ENCODE measurements at regions not wholly inside any gene's neighbourhood (a gene's known extent, or its start where the extent isn't known, plus 50 kb on each side); places are given as distances from the start of the nearest gene placed in this dataset.
"Not testable (repeated sequence)": the region's sequence is repeated elsewhere in the genome, so short reads cannot be mapped to it uniquely, and the experiment has no call there.

GRCh38 chr3:48084170-48084569 is 68.0 kb upstream of the MAP4 start:
- TF ChIP-seq, protein P1, sequence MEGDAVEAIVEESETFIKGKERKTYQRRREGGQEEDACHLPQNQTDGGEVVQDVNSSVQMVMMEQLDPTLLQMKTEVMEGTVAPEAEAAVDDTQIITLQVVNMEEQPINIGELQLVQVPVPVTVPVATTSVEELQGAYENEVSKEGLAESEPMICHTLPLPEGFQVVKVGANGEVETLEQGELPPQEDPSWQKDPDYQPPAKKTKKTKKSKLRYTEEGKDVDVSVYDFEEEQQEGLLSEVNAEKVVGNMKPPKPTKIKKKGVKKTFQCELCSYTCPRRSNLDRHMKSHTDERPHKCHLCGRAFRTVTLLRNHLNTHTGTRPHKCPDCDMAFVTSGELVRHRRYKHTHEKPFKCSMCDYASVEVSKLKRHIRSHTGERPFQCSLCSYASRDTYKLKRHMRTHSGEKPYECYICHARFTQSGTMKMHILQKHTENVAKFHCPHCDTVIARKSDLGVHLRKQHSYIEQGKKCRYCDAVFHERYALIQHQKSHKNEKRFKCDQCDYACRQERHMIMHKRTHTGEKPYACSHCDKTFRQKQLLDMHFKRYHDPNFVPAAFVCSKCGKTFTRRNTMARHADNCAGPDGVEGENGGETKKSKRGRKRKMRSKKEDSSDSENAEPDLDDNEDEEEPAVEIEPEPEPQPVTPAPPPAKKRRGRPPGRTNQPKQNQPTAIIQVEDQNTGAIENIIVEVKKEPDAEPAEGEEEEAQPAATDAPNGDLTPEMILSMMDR (conservative IDR thresholded peaks at IDR 0.05; ENCODE audit: control insufficient read depth, insufficient read depth, low read depth, low read length) = no peak
- DNase-seq (ENCODE audit: low read depth) = no peak
- H3K4me3 ChIP-seq (ENCODE audit: control insufficient read depth, low read depth, low read length) = no peak overlapping the region

- DNase-seq (ENCODE audit: low read depth) = no peak
- H3K4me3 ChIP-seq (ENCODE audit: control insufficient read depth, low read depth, low read length) = no peak overlapping the region
- TF ChIP-seq, protein P1 (conservative IDR thresholded peaks at IDR 0.05; ENCODE audit: control insufficient read depth, insufficient read depth, low read depth, low read length) = no peak
These were observed 66.5 kb upstream of the MAP4 start for GRCh38 chr3:48082580-48083184.

DNA sequence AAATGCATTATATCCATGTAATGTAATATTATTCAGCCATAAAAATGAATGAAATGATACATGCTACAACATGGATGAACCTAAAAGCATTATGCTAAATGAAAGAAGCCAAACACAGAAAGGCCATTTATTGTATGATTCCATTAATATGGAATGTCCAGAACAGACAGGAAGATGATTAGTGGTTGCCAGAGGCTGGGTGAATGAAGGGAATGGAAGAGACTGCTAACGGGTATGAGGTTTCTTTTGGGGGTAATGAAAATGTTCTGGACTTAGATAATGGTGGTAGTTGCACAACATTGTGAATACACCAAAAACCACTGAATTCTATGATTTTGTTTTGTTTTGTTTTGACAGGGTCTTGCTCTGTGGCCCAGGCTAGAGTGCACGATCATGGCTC is 61.6 kb upstream of the MAP4 start:
- peak; percentile 66 for DNase-seq (ENCODE audit: low read depth)
- TF ChIP-seq, protein P1 (conservative IDR thresholded peaks at IDR 0.05; ENCODE audit: control insufficient read depth, insufficient read depth, low read depth, low read length) = no peak
- no peak overlapping the region for H3K4me3 ChIP-seq (ENCODE audit: control insufficient read depth, low read depth, low read length)

GRCh38 chr3:48070030-48070429 is 53.8 kb upstream of the MAP4 start:
- H3K4me3 ChIP-seq (ENCODE audit: control insufficient read depth, low read depth, low read length) = no peak overlapping the region
- no peak for DNase-seq (ENCODE audit: low read depth)
- TF ChIP-seq, protein P1 (conservative IDR thresholded peaks at IDR 0.05; ENCODE audit: control insufficient read depth, insufficient read depth, low read depth, low read length) = no peak

DNA sequence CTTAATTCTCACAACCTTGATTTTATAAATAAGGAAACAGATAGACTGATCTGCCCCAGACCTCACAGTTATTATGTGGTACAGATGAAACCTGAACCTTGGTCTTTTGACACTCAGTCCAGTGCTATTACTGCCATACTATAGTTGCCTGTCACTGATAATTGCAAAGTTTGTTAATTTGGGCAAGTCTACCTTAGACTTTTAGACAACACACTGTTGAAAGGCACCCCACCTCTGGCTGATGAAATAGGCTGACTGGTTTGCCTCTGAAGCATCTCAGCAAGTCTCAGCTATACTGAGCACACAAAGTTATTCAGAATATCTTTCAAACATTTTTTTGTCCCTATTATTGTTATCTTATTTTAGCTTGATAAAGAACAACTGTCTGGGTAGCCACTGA is 53.1 kb upstream of the MAP4 start:
- no peak for DNase-seq (ENCODE audit: low read depth)
- H3K4me3 ChIP-seq (ENCODE audit: control insufficient read depth, low read depth, low read length) = no peak overlapping the region
- TF ChIP-seq, protein P1 (conservative IDR thresholded peaks at IDR 0.05; ENCODE audit: control insufficient read depth, insufficient read depth, low read depth, low read length) = no peak

DNA sequence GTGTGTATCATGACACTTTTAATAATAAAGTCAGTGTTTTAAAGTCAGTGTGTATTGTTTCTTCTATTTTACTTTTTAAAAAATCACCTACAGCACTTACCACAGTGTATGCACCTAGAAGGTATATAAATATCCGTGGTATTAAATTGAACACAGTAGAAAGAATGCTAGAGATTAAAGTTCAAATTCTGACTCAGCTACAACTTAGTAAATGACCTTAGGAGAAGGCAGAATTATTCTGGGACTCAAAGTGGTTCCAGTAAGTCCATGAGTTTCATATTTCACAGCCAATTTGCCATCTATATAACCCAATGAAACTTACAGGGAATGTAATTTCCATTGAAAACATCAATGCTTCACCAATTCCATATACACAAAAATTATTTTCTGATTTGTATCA is 52.7 kb upstream of the MAP4 start:
- TF ChIP-seq, protein P1 (conservative IDR thresholded peaks at IDR 0.05; ENCODE audit: control insufficient read depth, insufficient read depth, low read depth, low read length) = no peak
- DNase-seq (ENCODE audit: low read depth) = no peak
- no peak overlapping the region for H3K4me3 ChIP-seq (ENCODE audit: control insufficient read depth, low read depth, low read length)

DNA sequence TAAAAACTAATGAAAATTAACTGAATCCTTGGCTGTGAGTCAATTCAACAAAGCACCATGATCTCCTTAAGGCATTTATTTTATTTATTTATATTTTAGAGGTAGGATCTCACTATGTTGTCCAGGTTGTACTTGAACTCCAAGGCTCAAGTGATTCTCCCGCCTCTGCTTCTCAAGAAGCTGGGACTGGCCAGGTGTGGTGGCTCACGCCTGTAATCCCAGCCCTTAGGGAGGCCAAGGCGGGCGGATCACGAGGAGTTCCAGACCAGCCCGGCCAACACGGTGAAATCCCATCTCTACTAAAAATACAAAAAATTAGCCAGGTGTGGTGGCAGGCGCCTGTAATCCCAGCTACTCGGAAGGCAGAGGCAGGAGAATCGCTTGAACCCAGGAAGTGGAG is 52.1 kb upstream of the MAP4 start:
- not testable (repeated sequence) for H3K4me3 ChIP-seq (ENCODE audit: control insufficient read depth, low read depth, low read length); DNase-seq (ENCODE audit: low read depth)

Data from fibroblast of mammary gland (primary cell).